Ovary (tissue), 7 donors: ENCODE measurements at regions not wholly inside any gene's neighbourhood (a gene's known extent, or its start where the extent isn't known, plus 50 kb on each side); places are given as distances from the start of the nearest gene placed in this dataset.
A peak's percentile ranks its signal among the peaks of the same experiment; 100 is the strongest.

Experiments used
- DNase-seq, 5 donors: peaks; one replicate each; pipeline ENCODE4 v3.0.0-alpha.2; 2019 to 2020
- H3K27ac ChIP-seq, 2 donors: fragments of 200-600 bp; one replicate each; pipeline versions ENCODE4 v1.5.1 to v1.8.0; 2019 to 2022
- H3K27me3 ChIP-seq: fragments of 200-600 bp; one replicate; pipeline ENCODE4 v1.8.0; 2022
- H3K36me3 ChIP-seq: fragments of 200-600 bp; sonication (generic); one replicate; pipeline ENCODE4 v1.5.1; 2019
- H3K4me1 ChIP-seq: one replicate; pipeline ENCODE4 v1.8.1; 2013; ENCODE audit warnings: mild to moderate bottlenecking, moderate library complexity; ENCODE audit not compliant: insufficient read depth
- H3K4me3 ChIP-seq: fragments of 200-600 bp; sonication (generic); one replicate; pipeline ENCODE4 v1.5.1; 2017
- H3K9me3 ChIP-seq, 2 donors: fragments of 200-600 bp in 1 of 2; sonication (generic) in 1 of 2; one replicate each; pipeline versions ENCODE4 v1.5.1 to v1.8.1; 2013 to 2019; ENCODE audit warnings: mild to moderate bottlenecking in 1 of 2, moderate library complexity in 1 of 2
- CTCF ChIP-seq, 3 donors: fragments of 450-650 bp in 2 of 3; fragments of 200-600 bp in 1 of 3; IDR thresholded peaks; one replicate each; pipeline versions ENCODE4 v1.5.1 to v1.8.0; 2016 to 2022; ENCODE audit warnings: antibody characterized with exemption in 3 of 3, mild to moderate bottlenecking in 1 of 3
- EP300 ChIP-seq: sonication (generic); formaldehyde crosslinking; IDR thresholded peaks from one replicate; pipeline ENCODE4 v1.6.1; 2017; ENCODE audit warnings: antibody characterized with exemption
- POLR2A ChIP-seq: fragments of 450-650 bp; IDR thresholded peaks from one replicate; pipeline ENCODE4 v1.6.1; 2017; ENCODE audit warnings: antibody characterized with exemption, mild to moderate bottlenecking, moderate library complexity
- whole genome bisulfite sequencing, 3 donors: extraction: QIAGEN DNeasy Blood & Tissue Kit in 1 of 3; methylation state at CpG; one replicate each; pipeline versions ENCODE4 v1.1.5 to v1.1.7; 2013 to 2017; 5-methylcytosine and 5-hydroxymethylcytosine counted together
- intact Hi-C, 4 donors: fragments of 100-400 bp; cut with DNase I; formaldehyde crosslinking; loops; one replicate each; pipeline versions ENCODE4 v1.11.0 to v1.15.1; 2022 to 2023
- donor health status: DM: no; HTN: no; CAD: no; lungs with moderate emphysema.
- donor health status: DM: no; HTN: no; CAD: no.
- donor health status: Bipolar disorder and iron deficiency.
- donor health status: DM: no; HTN: no; CAD: no.
- donor health status: DM: yes; HTN: yes; CAD: no.

- Histone ChIP-seq H3K4me3 (no peak overlapping the region), H3K4me1 (peaks cover 10% of the 10 kb centered on the region), H3K27ac (no peak overlapping the region), H3K27me3 (no peaks in the 10 kb centered on the region), H3K9me3 (no peaks in the 10 kb centered on the region), H3K36me3 (no peaks in the 10 kb centered on the region)
- intact Hi-C loops = no loop called here
- 67 to 71% (median 70%) methylated on average over 2 of the region's 2 CpGs for WGBS, 3 donors
- TF ChIP-seq POLR2A (no peak), CTCF (IDR thresholded peaks at IDR 0.05) (no peak), EP300 (no peak)
- DNase-seq = no peak
These were observed 156.6 kb downstream of the NOC3L start for GRCh38 chr10:94206176-94206575.

GRCh38 chr10:94208315-94208714 is 154.4 kb downstream of the NOC3L start:
- H3K9me3 ChIP-seq = no peaks in the 10 kb centered on the region
- no peak for TF ChIP-seq CTCF (IDR thresholded peaks at IDR 0.05)
- no peak for TF ChIP-seq EP300
- no peak for TF ChIP-seq POLR2A
- no peaks in the 10 kb centered on the region for H3K27me3 ChIP-seq
- no peak for DNase-seq
- H3K36me3 ChIP-seq = no peaks in the 10 kb centered on the region
- intact Hi-C loops = no loop called here
- H3K4me3 ChIP-seq = no peak overlapping the region
- H3K4me1 ChIP-seq = peaks cover 13% of the 10 kb centered on the region
- 87 to 91% (median 90%) methylated on average over 1 of the region's 1 CpG for WGBS, 3 donors
- H3K27ac ChIP-seq = no peak overlapping the region

- DNase-seq = peak in 4 of 5 donors; percentile 30 to 50 (median 45)
- Histone ChIP-seq H3K4me1 (peaks cover 15% of the 10 kb centered on the region), H3K4me3 (no peak overlapping the region), H3K27me3 (no peaks in the 10 kb centered on the region), H3K9me3 (no peaks in the 10 kb centered on the region), H3K36me3 (no peaks in the 10 kb centered on the region), H3K27ac (peak overlapping the region; percentile 16 to 59)
- intact Hi-C loops = loop anchor here in 1 of 4 donors (5.0 kb wide), 1 partner anchor 123 kb away; no protein-coding TSS in a partner anchor
- TF ChIP-seq CTCF (IDR thresholded peaks at IDR 0.05) (no peak), EP300 (no peak), POLR2A (no peak)
- WGBS, 3 donors = 10 to 30% (median 12%) methylated on average over 5 of the region's 5 CpGs
These were observed 152.1 kb downstream of the NOC3L start for GRCh38 chr10:94210440-94211168.

- Histone ChIP-seq H3K9me3 (no peaks in the 10 kb centered on the region), H3K36me3 (no peaks in the 10 kb centered on the region), H3K4me1 (peaks cover 15% of the 10 kb centered on the region), H3K27ac (peak overlapping the region in 1 of 2 donors; percentile 59), H3K27me3 (no peaks in the 10 kb centered on the region), H3K4me3 (no peak overlapping the region)
- intact Hi-C loops = loop anchor here in 1 of 4 donors (5.0 kb wide), 1 partner anchor 124 kb away; no protein-coding TSS in a partner anchor
- WGBS, 3 donors = 60 to 71% (median 70%) methylated on average over 1 of the region's 1 CpG
- DNase-seq = no peak
- TF ChIP-seq POLR2A (no peak), CTCF (IDR thresholded peaks at IDR 0.05) (no peak), EP300 (no peak)
These were observed 151.6 kb downstream of the NOC3L start for GRCh38 chr10:94211169-94211510.
